Colon (tissue), 2 donors: ENCODE measurements at regions not wholly inside any gene's neighbourhood (a gene's known extent, or its start where the extent isn't known, plus 50 kb on each side); places are given as distances from the start of the nearest gene placed in this dataset.

Source experiments
- FAIRE-seq: peaks from 2 replicates; lab custom pipeline; 2012; peaks lifted over from hg19 to GRCh38; lab: Jason Lieb, UNC
- donor health status: control.
- donor health status: control.

- FAIRE-seq = no peak
Observed at GRCh38 chr6:165229216-165229615, 80.2 kb downstream of the C6orf118 start.

- no peak for FAIRE-seq
Observed at GRCh38 chr6:165227644-165228329, 81.6 kb downstream of the C6orf118 start.

- FAIRE-seq = no peak
Observed at GRCh38 chr6:165223736-165224135, 85.7 kb downstream of the C6orf118 start.

DNA sequence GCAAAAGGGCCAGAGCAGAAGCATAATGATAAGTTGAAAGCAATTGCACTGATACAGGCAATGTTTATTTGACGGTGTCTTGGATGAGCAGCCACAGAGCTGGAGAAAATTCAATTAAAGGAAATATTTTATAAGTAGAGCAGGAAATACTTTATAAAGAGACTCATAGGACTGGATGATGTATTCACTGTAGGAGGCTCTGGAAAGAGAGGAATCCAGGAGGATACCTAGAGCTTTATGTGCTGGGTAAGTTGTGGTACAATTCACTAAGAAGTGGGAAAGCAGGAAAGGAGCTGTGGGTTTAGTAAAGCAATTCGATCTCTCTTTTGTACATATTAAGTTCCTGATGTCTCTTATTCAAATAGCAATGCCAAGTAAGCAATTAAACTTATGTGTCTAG lies 86.3 kb downstream of the C6orf118 start:
- no peak for FAIRE-seq

DNA sequence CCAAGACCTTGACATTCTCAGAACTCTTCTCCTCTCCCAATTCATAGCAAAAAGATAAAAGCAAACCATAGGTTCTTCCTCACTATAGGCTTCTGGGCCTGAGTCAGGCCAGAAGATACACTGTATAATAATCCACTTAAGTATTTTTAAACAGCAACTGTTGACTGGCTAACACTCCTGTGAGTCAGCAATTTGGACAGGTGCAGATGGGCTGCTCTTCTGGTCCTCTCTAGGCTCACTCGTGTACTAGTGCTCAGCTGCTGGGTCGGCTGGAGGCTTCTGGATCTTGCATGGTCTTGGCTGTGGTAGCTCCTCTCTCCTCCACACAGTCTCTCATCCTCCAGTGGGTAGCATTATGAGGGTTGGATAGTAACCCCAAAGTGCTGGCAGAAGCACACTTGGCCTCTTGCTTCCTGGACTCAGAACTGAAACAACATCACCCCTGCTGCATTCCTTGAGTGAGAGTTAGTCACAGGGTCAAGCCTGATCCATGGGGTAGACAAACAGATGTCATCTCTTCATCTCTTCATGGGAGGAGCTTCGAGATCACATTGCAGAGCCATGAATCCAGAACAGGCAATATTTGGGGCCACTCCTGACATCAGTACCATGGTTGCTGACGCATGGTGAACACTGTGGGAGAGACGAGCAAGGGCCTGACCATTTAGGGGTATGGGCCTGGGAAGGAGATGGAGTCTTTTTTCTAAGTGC lies 86.9 kb downstream of the C6orf118 start:
- FAIRE-seq = no peak

- no peak for FAIRE-seq
Observed at GRCh38 chr6:165220045-165220444, 89.4 kb downstream of the C6orf118 start.

GRCh38 chr6:165219629-165220028 lies 89.8 kb downstream of the C6orf118 start:
- FAIRE-seq = no peak

GRCh38 chr6:165218829-165219228 lies 90.6 kb downstream of the C6orf118 start:
- no peak for FAIRE-seq

DNA sequence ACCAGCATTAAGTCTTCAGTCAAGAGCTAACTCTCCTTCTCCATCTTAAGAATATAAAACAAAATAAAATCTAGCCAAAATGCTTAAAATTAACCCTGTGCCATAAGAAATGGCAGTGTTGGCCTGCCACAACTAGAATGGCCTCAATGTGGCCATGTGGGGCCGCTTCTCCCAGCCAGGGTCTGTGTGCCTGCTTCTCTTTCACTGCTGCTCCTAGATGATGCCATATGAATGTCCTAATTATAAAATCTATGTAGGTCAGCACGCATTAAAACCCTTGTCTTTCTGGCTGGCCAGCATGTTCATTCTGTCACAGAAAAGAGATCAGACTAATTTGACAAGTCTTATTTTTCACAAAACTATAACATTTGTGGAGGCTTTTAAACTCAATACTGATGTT lies 102.6 kb downstream of the C6orf118 start:
- FAIRE-seq = no peak

DNA sequence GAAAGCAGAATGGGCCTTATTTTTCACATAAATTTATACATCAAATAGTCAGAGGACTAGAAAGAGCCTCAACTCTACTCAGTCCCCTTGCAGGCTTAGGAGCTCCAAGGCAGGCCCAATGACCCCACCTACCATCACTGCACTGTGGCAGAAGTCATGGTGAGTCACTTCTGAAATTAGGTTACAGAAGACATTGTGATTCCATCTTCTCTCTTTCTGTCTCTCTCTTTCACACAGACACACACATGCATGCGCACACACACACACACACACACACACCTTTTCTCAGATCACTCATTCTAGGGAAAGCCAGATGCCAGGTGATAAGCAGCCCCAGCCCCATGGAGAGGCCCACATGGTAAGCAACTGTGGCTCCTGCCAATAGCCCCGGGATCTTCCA lies 103.8 kb downstream of the C6orf118 start:
- no peak for FAIRE-seq

GRCh38 chr6:165204807-165205545 lies 104.4 kb downstream of the C6orf118 start:
- FAIRE-seq = no peak

GRCh38 chr6:165200178-165200577 lies 109.2 kb downstream of the C6orf118 start:
- no peak for FAIRE-seq

DNA sequence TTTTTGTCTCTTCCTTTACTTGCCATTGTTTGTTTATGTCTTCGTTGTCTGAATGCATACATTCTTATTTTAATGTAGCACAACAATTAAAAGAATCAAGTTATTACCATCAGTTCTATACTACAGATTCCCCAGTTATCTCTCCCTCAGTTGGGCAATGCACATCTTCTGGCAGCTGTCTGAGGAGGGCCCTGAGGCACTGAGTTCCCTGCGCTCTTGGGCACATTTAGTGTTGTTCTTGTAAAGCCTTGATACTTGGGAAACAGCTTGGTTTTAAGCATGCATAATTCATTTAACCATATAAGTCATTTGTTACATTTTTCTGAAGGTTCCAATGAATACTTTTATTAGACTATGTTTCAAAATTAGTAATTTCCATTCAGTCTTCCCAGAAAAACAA lies 117.9 kb downstream of the C6orf118 start:
- no peak for FAIRE-seq

DNA sequence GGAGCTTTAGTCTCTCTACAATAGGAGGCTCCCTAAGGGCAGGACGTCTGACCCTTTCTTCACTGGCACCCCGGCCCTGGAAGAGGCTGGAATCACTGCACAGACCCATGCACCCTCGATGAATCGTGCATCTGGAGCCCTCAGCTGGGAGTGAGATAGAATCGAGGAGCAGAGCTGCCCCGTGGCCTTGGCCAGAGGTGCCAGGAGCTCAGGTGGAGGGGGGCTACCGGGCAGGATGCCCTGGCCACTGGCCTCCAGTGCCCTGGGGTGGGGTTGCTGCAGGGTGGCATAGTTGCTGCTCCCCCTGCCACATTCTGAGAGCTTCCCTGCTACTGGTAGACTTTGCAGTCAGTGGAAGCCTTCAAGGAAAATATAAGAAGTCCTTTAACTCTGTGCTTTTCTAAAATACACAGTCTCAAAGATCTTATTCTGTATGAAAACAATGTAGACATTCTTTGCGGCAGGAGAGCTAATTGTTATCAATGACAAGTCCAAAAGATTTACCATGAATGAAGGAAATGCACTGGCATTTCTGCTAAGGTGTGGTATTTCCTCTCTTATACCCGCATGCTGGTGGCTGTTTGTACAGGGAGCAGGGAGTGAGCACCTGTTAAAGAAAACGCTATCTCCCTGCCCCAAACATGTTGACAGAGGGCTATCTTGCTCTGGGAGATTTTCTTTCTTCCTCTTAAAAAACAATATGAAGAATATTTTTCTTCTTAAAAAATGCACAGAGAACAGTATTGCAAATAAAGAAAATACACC lies 122.8 kb downstream of the C6orf118 start:
- FAIRE-seq = no peak

GRCh38 chr6:165186041-165186440 lies 123.4 kb downstream of the C6orf118 start:
- no peak for FAIRE-seq

DNA sequence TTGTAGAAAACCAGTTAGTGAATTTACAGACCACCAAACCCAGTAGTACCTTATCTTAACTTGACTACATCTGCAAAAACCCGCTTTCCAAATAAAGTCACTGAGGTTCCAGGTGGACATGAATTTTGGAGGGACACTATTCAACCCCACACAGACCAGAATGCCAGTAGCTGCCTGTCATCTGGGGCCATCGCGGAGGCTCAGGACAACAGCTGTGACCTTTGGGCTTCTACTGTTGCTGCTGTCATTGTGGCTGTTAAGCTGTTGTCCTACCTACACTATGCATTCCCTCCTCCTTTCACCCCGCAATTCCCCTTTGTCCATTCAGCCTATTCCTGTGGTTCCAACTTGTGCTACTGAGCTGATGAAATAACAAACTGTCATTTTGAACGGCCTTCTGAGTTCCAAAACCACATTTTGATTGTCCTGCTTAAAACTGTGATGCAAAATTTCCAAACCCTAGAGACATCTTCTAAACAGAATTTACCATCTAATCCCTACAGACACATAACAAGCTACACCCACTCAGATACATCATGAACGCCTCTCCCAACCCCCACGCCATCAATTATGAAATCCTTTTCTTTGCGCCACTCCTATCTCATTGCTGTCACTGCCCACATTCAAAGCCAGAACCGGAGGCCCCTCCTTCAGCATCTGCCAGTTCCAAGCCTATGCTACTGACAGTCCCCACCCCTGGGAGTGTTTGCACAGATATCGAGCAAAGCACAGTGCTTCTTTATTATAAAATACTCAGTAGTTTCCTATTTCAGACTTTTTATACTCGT lies 125.0 kb downstream of the C6orf118 start:
- FAIRE-seq = no peak

GRCh38 chr6:165183496-165184140 lies 125.8 kb downstream of the C6orf118 start:
- FAIRE-seq = no peak

DNA sequence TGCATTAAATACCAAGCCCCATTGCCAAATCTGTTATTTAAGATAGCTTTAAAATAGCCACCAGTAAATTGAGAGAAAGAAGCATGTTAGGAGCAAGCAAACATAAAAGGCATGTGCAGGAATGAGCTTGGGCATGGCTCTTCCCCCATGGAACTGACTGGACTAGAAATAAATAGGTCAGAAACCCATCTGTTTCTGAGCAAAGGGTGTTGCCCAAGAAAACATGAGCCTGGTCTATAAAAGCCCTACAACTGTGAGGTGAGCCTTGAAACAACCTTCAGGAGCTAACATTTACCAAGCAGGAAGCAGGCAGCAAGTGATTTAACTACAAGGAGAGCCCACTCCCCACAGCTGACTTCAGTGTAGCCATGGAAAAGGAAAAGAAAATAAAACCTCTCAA lies 126.3 kb downstream of the C6orf118 start:
- FAIRE-seq = no peak

DNA sequence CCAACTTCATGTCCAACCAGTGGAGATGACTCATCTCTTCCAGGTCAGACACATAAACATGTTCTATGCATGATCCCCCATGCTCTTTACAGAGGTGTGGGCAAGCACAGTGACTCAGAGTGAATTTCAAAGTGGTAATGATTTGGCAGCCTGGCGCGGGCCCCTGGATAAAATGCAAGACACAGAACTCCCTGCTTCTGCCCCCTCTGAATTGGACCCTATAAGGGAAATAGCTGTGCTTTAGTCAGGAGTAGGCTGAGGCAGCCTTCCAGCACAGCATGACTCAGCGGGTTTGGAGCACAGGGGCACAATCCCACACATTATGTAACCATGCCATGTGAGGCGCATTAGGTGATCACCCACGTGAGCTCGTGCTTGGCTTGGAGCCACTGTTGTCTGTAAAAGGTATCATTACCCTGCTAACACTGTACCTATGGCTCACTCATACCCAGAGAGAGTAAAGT lies 127.4 kb downstream of the C6orf118 start:
- FAIRE-seq = no peak

DNA sequence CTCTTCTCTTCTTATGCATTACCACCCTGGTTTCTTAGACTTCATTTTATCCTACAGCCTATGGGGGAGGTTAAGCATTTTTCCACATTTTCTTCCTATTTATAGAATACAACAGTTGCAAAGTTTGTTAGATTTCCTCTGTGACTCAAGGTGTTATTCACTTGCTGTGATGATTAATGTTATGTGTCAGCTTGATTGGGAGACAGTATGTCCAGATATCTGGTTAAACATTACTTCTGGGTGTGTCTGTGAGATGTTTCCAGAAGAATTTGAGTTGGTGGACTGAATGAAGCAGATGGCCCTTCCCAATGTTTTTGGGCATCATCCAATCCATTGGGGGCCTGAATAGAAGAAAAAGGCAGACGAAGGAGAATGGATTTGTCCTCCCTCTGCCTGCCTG lies 131.3 kb downstream of the C6orf118 start:
- FAIRE-seq = no peak

- no peak for FAIRE-seq
Observed at GRCh38 chr6:165173484-165173883, 135.9 kb downstream of the C6orf118 start.
